Central memory CD4-positive, alpha-beta T cell (primary cell): ENCODE measurements at regions not wholly inside any gene's neighbourhood (a gene's known extent, or its start where the extent isn't known, plus 50 kb on each side); places are given as distances from the start of the nearest gene placed in this dataset.

ENCODE experiments used
- DNase-seq: peaks from one replicate; pipeline ENCODE4 v3.0.0; 2022

DNA sequence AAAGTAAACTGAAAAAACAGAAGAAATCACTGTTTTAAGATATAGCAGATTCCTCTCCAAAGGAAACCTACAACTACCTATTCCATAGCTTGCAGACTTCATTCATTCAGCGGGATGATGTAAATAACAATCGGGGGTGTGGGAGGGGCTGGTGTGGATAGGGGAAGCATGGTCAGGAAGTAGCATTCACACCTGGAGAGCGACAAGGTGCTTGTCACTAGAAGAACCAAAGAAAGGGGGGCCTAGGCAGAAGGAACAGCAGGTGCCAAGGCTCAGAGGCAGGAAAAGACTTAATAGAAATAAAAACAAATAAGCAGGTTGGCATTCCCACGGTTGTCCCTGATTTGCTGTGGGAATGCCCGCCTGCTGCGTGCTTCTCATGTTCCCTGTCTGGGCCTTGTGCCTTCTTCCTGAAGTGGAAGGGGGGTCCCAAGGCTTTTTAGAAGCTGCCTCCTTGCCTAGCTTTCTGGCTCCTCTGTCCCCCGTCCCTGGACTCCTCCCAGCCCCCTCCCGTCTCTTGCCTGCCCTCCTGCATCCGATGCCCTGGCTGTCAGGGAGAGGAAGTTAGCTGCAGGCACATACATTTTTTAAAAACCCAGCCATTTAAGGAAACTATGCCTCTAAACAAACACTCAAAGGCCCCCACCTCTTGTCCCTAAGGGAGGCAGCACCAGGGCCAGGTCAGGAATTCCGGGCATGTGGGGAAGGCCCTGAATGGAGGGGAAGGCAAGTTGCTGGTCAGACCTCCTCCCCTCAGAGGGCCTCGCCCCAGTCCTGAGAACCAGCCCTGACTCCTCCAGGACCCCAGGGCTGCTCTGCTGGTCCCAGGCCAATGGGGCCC, 54.7 kb upstream of the PRDM11 start:
- no peak for DNase-seq

DNA sequence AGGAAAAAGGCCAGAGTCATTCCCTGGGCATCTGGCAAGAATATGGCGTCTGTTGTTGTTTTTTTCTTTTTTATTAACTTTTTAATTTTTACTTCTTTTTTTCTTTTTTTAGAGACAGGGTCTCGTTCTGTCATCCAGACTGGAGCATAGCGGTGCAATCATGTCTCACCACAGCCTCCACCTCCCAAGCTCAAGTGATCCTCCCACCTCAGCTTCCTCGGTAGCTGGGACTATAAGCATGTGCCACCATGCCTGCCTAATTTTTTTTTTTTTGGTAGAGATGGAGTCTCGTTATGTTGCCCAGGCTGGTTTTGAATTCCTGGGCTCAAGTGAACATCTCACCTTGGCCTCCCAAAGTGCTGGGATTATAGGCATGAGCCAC, 54.0 kb upstream of the PRDM11 start:
- DNase-seq = no peak

DNA sequence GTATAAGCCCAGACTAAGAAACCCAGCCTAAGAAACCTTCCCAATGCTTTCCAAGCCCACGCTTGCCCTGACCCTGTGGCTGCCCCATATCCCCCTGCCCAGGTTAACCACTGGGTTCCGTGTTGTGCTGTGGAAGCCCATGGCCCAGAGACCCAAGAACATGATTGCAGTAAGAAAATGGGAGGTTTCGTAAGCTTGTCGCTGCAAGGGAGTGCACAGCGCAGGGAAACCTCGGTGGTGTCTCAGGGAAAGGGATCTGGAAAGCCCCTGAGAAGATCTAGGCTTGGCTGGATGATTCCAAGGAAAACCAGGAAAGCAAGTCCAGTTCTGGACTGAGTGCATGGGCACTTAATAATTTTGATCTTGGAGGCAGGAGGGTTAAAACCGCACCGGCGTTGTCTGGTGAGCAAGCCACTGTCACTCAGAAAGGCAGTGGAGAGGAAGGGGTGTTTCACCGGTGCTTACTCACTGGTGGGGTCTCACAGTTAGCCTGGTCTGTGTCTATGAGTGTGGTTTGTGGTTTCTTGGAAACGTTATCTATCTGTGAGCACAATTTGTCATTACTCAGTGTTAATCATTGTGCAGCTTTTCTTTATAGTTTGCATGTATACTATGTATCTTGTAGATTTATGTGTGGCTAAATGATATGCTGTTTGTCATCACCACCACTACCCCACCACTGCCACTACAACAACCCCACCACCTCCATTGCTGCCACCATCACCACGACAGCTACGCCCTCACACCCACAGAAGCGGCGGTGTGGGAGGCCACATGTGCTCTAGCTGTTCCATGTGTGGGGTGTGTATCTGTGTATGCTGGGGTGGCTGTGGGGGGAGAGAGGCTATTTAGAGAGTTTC, 53.3 kb upstream of the PRDM11 start:
- no peak for DNase-seq

DNA sequence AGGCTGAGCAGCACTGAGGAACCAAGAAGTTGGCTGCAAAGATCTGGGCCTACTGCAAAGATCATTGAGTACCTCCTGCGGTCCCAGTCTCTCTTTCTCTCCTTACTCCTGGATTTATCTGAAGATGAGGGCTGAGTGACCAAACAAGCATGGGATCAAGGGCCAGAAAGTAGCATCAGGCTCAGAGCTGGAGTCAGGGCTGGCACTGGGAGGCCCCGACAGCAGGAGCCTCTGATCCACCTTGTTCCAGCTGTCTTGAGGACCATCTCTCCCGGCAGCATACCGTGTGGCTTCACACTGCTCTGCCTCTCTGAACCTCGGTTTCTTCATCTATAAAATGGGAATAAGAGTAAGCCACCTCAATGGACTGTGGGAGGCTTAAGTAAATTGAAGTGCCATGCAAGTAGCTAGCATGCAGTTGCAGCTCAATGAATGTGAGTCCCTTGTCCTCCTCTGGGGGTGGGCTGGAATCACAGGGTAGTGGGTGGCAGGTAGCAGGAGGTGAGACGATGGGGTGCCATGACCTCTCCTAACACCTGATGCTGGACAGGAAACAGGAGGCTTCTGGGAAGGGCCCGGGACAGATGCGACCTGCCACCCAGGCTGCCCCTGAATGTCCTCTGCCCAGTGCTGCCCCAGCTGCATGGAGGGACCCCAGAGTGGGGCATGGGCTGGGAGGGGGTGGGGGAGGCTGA, 52.5 kb upstream of the PRDM11 start:
- no peak for DNase-seq

- DNase-seq = no peak
These were observed 51.3 kb upstream of the PRDM11 start for GRCh38 chr11:45094958-45095690.

GRCh38 chr11:45095691-45096010, 50.8 kb upstream of the PRDM11 start:
- no peak for DNase-seq

DNA sequence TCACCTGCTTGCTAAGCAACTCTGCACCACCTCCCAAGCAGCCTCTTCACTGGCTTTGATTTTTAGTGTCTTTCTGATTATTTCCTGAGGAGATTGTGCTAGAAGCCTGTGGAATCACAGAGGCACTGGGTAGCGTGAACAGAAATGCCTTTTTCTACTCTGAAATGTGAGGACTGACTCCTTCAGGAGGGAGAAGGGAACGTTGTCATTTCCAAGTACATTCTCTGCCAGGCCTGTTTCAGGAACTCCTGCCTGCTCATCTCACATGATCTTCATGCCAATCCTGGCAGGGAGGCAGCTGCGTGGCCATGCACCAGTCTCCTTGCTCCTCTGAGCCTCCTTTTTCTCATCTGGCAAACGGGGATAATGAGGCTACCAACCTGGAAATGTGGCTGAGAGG, 49.8 kb upstream of the PRDM11 start:
- DNase-seq = no peak
